Osteoblast (primary cell): ENCODE measurements at regions not wholly inside any gene's neighbourhood (a gene's known extent, or its start where the extent isn't known, plus 50 kb on each side); places are given as distances from the start of the nearest gene placed in this dataset.
A peak's percentile ranks its signal among the peaks of the same experiment; 100 is the strongest.

Source experiments
- DNase-seq: peaks from one replicate; pipeline ENCODE4 v3.0.0; 2011; ENCODE audit warnings: low spot score, mixed read lengths; ENCODE audit not compliant: insufficient read length; ENCODE audit errors: missing footprints
- H2AFZ ChIP-seq: 2 replicates; pipeline ENCODE4 v1.6.0; 2011; ENCODE audit warnings: mild to moderate bottlenecking, low read length
- H3K27ac ChIP-seq: 2 replicates; pipeline ENCODE4 v1.5.1; 2011; ENCODE audit warnings: mild to moderate bottlenecking, low read depth, low read length, moderate library complexity
- H3K27me3 ChIP-seq: 2 replicates; pipeline ENCODE4 v1.6.0; 2012; ENCODE audit warnings: mild to moderate bottlenecking, control low read depth, inconsistent platforms, low read length, moderate library complexity; ENCODE audit not compliant: insufficient read depth
- H3K36me3 ChIP-seq: 2 replicates; pipeline ENCODE4 v1.5.1; 2011; ENCODE audit warnings: mild to moderate bottlenecking, low read length, control low read depth, moderate library complexity; ENCODE audit not compliant: insufficient read depth
- H3K4me1 ChIP-seq: 2 replicates; pipeline ENCODE4 v1.5.1; 2011; ENCODE audit warnings: mild to moderate bottlenecking, low read length, control low read depth, moderate library complexity; ENCODE audit not compliant: insufficient read depth
- H3K4me2 ChIP-seq: 2 replicates; pipeline ENCODE4 v1.6.0; 2011; ENCODE audit warnings: mild to moderate bottlenecking, low read length; ENCODE audit not compliant: insufficient read depth
- H3K4me3 ChIP-seq: fragments of 200-600 bp; sonication (generic); 3 replicates; pipeline ENCODE4 v1.5.1; 2012; ENCODE audit warnings: mild to moderate bottlenecking, low read length, inconsistent platforms; ENCODE audit not compliant: insufficient read depth
- H3K79me2 ChIP-seq: 2 replicates; pipeline ENCODE4 v1.6.0; 2012; ENCODE audit warnings: mild to moderate bottlenecking, low read length, control low read depth, inconsistent platforms; ENCODE audit not compliant: insufficient read depth
- H3K9me3 ChIP-seq: 2 replicates; pipeline ENCODE4 v1.5.1; 2011; ENCODE audit warnings: low read depth, low read length, control low read depth
- H4K20me1 ChIP-seq: 2 replicates; pipeline ENCODE4 v1.6.0; 2012; ENCODE audit warnings: mild to moderate bottlenecking, low read length, control low read depth; ENCODE audit not compliant: insufficient read depth
- CTCF ChIP-seq: IDR thresholded peaks from 2 replicates; pipeline ENCODE4 v1.5.1; 2011; ENCODE audit warnings: mild to moderate bottlenecking, low read depth, low read length, moderate library complexity; ENCODE audit errors: extremely low read depth

GRCh38 chrX:720250-720649, 89.7 kb downstream of the SHOX start:
- Histone ChIP-seq H3K4me3 (no peak overlapping the region), H3K9me3 (peaks cover 3% of the 10 kb centered on the region), H3K27ac (no peak overlapping the region)

GRCh38 chrX:716136-716535, 85.5 kb downstream of the SHOX start:
- peak; percentile 89 for DNase-seq
- Histone ChIP-seq H2AFZ (no peak overlapping the region), H3K36me3 (no peaks in the 10 kb centered on the region), H3K4me1 (peaks cover 8% of the 10 kb centered on the region), H3K79me2 (no peaks in the 10 kb centered on the region), H3K9me3 (no peaks in the 10 kb centered on the region), H3K27me3 (no peaks in the 10 kb centered on the region), H3K4me3 (no peak overlapping the region), H4K20me1 (no peaks in the 10 kb centered on the region), H3K4me2 (peak overlapping the region; percentile 43), H3K27ac (peak overlapping the region; percentile 34)
- no peak for TF ChIP-seq CTCF

More at GRCh38 chrX:720250-720649, 89.7 kb downstream of the SHOX start:
- DNase-seq = no peak
- Histone ChIP-seq H3K79me2 (no peaks in the 10 kb centered on the region), H4K20me1 (no peaks in the 10 kb centered on the region), H2AFZ (no peak overlapping the region), H3K27me3 (no peaks in the 10 kb centered on the region), H3K4me1 (peaks cover 8% of the 10 kb centered on the region), H3K36me3 (no peaks in the 10 kb centered on the region), H3K4me2 (no peak overlapping the region)
- TF ChIP-seq CTCF = no peak

- Histone ChIP-seq H3K27ac (no peak overlapping the region), H3K4me1 (peaks cover 8% of the 10 kb centered on the region), H3K36me3 (no peaks in the 10 kb centered on the region), H3K4me3 (no peak overlapping the region), H4K20me1 (no peaks in the 10 kb centered on the region), H2AFZ (no peak overlapping the region), H3K4me2 (no peak overlapping the region), H3K9me3 (no peaks in the 10 kb centered on the region), H3K79me2 (no peaks in the 10 kb centered on the region), H3K27me3 (no peaks in the 10 kb centered on the region)
- no peak for DNase-seq
- no peak for TF ChIP-seq CTCF
Observed at GRCh38 chrX:714131-714530, 83.5 kb downstream of the SHOX start.
